ENCODE measurements at regions not wholly inside any gene's neighbourhood (a gene's known extent, or its start where the extent isn't known, plus 50 kb on each side); places are given as distances from the start of the nearest gene placed in this dataset.
A peak's percentile ranks its signal among the peaks of the same experiment; 100 is the strongest.

DNA sequence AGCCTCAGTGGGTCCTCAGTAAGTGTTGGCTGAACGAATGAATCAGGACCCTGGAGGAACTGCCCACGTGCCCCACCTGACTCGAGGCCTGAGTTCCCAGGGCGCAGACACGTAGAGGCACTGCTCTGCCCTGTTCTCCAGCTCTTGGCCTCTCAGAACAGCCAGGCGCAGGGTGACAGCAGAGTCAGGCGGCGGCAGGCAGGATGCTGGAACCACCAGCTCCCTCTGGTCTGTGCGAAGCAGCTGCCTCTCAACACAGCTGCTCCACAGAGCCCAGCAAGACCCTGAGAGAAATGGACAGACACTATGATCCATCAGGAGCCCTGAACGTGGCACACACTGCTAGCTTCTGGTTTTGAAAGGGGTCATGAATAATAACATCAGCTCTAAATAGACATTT, 53.1 kb upstream of the BCO1 start:
- no peak for DNase-seq

DNA sequence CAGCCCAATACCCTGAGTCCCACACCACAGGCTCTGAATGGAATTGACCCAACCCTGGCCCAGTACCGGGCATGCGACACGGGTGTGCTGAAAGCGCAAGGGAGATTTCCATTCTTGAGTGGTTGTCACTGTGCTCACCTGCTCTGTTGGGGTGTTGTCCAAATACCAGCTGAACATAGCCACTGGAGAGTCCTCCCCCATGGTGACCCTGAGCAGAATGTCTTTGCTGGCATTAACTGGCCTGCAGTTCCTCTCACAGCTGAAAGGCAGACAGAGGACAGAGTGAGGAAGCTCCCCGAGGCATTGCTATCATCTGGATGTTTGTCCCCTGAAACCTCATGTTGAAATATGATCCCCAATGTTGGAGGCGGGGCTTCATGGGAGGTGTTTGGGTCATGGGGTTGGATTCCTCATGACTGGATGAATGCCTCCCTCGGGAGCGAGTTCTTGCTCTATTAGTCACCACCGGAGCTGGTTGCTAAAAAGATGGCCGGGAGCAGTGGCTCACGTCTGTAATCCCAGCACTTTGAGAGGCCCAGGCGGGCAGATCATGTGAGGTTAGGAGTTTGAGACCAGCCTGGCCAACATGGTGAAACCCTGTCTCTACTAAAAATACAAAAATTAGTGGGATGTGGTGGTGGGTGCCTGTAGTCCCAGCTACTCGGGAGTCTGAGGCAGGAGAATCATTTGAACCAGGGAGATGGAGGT, 57.3 kb upstream of the BCO1 start:
- DNase-seq: peak; percentile 52

DNA sequence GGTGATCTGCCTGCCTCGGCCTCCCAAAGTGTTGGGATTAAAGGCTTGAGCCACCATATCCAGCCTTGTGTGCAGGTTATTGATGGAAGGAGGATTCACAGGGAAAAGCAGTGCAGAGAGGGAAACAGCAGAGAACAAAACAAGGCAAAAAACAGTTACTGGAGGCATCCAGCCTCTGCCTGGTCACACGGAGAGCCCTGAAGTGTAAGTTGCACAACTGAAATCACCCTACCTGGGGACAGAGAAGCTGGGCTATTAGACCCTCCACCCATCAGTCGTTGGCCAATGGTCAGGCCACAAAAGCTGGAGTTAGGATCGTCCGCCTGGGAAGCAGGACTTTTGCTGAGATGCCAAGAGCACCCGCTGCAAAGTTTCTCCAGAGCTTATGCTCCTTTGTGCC, 57.9 kb upstream of the BCO1 start:
- DNase-seq: no peak

DNA sequence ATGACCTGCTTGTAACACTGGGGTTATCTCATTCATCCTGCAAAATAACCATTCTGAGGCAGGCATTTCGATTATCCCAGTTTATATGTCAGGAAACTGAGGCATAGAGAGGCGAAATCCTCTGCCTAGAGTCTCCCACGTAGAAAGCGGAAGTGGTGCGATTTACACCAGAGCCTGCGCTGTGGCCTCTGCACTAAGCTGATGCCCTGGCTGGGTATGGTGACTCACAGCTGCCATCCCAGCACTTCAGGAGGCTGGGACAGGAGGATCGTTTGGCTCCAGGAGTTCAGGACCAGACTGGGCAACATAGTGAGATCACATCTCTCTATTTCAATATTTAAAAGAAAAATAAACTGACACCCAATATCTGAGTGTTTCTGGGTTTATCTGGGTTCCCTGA, 59.3 kb upstream of the BCO1 start:
- DNase-seq: no peak

DNA sequence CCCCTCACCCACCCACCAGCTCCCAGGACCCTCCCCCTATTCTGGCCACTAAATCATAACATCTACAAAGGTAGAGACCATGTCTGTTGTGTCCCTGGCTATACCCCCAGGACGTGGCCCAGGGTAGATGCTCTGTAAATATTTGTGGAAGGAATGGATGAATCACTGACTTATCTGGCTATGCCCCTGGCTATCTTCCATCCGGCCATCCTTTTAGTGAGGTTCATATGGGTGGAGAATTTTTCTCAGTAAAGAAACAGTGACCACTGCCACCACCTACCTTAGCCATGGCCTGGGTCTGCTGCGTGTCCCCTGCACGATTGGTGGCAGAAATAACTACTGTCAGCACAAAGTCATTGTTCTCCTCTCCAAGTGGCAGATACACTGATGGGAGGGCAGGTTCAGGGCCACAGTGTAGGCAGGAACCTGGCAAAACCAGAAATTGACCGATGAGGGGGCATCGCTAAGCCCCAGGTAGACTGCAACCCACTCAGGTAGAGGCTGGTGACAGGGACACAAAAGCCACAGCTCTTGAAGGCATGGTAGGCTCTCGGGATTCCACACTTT, 63.1 kb upstream of the BCO1 start:
- DNase-seq: no peak

DNA sequence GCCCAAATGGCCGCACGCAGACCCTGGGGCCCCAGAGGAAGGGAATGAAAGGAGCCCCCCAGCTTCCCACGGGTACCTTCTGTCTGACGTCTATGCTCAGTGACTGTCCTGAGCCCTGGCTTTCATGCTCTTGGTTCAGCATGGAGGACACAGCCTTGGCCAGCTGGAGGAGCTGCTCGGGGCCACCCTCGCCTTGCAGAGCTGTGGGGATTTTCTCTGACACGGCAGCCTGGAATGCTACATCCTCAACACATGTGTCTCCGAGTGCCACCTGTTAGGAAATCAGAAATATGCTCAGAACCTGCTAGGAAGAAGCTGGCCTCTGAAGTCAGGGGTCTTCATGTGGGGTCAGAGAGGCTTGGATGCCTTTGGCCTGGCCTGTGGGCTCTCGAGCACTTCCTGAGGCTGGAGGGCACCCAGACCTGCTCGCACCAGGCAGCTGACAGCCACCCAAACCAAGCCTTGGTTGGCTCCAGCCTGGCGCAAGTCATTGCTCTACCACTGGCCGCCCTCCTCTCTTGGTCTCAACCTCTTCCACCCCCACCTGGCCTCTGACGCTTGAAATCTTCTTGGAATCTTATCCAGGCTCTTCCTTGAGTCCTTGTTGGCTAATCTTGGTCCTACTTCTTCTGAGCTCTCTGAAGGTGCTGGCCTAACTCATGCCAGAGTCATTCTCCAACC, 63.7 kb upstream of the BCO1 start:
- no peak for DNase-seq

DNA sequence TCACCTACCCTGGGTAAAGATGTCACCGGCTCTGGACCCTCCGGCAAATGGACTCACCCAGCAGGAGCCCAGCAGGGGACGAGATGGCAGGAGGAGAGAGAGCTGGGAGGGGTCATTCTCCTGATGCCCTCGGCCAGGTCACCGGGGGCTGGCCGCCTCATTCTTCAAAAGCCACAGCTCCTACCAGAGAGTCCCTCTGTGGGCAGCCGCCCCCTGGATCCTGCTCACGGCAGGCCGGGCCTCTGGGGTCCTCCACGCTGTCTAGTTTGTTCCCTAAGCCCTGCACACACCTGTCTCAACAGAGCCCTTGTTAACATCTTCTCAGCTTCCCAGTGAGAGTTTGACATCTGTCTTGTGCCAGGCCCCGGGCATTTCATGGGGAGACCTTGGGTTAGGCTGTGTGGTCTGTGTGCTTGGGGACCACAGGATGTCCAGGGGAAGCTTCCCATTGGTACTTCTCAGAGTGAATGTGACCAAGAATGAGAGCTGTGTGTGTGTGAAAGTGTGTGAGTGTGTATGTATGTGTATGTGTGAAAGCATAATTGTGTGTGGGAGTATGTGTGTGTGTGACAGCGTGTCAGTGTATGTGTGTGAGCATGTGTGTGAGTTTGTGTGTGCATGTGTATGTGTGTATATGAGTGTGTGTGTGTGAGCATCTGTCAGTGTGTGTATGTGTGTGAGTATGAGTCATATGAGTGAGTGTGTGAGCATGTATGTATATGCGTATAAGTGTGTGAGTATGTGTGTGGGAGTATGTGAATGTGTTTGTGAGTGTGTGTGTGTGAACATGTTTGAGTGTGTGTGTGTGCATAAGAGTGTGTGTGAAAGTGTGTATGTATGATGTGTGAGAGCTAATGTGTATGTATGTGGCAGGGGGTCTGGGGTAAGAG, 65.5 kb upstream of the BCO1 start:
- DNase-seq: no peak

DNA sequence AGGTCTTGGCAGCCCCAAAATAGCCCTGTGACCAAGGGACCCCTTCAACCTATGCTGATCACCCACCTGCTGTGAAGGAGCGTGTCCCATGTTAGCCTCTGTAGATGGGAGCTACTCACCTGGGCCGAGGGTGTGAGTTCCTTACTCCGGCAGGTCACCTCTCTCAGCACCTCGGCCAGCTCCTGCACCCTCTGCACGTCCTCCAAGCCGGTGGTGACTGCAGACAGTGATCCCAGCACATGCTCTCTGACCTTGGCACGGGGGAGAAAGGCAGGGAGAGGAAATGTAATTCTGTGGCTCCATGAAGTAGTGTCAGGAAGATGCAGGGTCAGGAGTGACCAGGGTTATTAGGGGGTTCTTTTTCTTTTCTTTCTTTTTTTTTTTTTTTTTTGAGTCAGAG, 67.7 kb upstream of the BCO1 start:
- DNase-seq: no peak

DNA sequence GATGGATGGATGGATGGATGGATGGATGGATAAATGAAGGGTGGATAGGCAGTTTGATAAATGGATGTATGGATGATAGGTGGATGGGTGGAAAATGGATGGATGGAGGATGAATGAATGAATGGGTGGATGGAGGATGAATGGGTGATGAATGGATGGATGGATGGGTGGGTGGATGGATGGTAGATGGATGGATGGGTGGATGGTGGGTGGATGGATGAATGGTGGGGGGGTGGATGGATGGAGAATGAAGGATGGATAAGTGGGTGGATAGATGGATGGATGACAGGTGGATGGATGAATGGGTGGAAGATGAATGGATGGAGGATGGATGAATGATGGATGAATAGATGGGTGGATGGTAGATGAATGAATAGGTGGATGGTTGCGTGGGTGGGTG, 70.1 kb upstream of the BCO1 start:
- DNase-seq: no peak

DNA sequence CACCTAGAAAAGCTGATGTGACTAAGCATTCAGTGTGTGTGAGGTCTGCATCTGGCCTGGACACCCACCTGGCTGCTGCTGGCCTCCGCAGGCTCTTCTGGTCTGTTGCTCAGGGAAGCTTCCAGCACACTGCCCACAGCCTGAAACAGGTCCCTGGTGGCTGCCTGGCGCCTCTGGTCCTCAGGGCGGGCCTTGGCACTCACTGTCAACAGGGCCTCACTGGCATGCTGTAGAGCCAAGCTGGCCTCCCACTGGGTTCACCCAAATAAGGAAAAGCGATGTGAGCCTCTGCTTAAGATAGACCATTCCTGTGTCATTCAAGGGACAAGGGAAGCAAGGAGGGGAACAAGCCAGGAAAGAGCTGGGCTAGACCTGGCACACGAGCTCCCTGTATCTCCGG, 70.6 kb upstream of the BCO1 start:
- DNase-seq: no peak

DNA sequence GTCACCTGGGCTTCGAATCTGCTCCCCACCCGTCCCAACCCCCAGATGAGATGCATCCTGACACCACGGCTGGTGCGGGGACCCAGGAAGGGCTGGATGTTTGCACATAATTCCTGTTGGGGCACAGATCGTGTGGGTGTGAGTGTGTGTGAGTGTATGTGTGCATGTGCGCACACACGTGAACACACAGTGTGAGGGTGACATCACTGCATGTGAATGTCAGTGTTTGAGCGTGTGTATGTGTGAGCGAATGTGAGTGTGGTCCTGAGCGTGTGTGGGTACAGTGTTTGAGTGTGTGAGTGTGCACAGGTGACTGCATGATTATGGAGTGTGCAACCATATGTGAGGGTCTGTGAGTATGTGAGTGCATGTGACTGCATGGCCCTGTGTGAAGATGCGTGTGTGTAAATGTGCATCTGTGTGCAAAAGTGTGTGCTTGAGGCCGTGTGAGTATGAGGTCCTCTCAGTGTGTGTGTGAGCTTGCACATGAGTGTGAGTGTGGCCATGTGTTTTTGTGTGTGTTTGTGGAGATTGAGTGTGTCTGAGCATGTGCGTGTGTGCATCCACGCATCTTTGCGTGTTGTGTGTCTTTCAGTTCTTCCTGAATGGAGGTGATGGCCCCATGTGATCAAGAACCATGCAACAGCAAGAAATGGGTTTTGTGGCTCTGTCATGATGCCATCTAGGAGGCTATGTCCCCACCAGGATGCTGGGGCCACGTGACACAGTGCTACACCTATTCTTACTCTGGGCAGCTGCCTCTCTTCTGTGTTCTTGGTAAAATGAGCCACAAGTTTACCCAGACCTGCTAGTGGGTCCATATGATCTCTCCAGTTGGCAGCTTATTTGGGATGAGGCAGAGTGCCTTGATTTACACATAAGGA, 70.5 kb upstream of the GCSH start:
- no peak for DNase-seq

DNA sequence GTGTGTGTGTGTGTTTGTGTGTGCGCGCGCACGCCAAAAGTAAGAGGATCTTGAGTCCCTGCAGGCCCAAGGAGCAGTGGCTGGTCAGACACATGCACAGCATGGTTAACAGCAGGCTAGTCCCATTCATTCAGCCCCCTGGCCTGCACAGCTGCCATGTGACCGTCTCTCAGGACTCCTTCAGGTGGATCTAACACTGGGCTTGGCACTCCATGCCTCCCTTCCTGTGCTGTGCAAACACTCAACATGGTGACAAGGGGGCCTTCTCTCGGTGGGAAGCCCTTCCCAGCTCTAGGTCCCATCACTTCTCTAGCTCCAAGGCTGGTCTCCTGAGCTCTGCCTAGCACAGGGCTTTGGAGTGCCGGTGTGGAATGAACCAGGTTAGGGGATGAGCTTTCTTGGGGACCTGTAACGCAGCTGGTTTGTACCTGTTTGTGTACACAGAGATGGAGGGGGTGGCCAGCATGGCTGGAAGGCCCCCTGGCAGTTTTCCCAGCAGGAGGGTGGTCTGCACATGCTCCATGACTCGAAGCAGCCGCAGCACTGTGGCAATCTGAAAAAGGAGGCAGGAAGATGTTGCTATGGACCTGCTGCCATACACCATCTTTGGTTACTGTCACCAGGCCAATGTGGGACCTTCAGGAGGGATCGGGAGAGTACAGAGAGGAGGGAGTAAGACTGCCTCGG, 69.4 kb upstream of the GCSH start:
- no peak for DNase-seq

DNA sequence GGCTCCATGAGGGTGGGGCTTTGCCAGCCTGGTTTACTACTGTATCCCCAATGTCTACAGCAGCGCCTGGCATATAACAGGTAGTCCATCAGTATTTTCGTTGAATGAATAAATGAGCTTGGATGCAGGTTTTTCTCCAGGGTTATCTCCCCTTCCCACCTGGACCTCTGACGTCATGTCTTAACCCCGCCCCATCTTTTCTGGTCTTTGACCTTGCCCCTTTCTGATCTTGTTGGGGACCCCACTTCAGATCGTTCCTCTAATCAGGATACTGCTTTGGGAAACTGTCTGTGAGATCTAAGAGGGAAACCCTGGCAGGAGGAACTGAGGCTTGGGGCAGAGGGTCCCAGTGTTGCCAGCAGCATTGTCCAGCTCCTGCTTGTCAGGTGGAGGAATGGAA, 68.8 kb upstream of the GCSH start:
- DNase-seq: no peak

DNA sequence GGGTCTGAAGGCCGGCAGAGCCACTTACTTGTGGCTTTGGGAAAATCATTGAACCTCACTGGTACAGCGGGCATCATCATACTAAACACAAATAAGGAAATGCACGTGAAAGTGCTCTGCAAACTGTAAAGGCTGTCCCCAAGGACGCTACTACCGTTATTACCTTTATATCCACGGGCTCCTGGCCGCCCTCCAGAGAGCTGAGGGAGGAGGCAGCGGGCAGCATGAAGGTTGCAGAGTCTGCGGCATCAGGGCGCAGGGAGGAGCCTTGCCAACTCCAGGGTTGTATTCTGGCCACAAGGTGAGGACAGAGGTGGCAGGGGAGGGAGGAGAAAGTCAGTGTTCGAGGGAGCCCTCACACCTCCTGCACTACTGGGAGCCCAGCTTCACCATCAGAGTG, 68.3 kb upstream of the GCSH start:
- DNase-seq: no peak

DNA sequence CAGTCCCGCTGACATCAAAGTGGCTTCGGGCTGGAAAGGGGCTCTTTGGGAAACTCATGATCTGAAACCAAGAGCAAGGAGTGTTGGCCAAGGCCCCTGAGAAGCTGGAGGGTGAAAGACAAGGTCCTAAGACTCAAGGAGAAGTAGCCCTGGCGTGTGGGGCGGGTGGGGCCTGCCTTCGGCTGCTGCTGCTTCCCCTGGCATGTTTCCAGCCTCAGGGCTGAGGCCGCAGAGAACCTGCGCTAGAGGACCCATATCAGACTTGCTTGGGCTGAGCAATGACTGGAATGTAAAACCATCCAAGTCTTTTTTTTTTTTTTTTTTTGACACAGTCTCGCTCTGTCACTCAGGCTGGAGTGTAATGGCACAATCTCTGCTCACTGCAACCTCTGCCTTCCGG, 67.5 kb upstream of the GCSH start:
- DNase-seq: no peak

DNA sequence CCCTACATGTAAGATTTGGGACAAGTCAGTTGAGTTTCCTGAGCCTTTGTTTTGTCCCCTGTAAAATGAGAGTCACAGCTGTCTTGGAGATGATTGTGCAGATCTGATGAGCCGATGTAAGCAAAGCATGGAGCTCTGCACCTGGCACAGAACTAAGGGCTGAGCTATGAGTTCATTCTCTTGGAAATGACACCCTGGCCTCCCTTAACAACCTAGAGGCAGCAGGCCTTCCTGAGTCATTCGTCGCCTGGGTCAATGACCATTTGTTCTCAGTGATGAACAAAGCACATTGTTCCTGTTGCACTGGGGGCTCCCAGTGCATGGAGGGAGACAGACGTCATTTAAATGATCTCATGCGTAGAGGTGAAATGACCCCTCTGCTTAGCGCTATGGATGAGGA, 62.8 kb upstream of the GCSH start:
- no peak for DNase-seq

DNA sequence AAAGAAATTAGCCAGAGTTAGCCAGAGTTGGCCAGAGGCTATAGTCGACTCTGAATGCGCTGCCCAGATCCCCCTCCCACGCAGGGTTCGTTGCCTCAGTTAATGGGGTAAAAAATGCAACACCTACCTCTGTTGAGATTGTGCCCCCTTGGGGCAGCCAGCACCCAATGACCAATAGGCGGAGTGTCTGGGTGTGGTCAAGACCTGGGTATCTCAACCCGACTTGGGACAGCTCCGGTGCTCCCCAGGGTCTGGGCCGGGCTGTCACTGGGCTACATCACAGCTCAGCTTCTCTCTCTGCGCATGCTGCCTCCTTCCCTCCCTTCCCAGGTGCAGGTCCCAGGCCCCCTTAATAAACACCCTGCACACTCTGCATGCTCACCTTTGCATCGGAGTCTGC, 59.6 kb upstream of the GCSH start:
- DNase-seq: no peak

DNA sequence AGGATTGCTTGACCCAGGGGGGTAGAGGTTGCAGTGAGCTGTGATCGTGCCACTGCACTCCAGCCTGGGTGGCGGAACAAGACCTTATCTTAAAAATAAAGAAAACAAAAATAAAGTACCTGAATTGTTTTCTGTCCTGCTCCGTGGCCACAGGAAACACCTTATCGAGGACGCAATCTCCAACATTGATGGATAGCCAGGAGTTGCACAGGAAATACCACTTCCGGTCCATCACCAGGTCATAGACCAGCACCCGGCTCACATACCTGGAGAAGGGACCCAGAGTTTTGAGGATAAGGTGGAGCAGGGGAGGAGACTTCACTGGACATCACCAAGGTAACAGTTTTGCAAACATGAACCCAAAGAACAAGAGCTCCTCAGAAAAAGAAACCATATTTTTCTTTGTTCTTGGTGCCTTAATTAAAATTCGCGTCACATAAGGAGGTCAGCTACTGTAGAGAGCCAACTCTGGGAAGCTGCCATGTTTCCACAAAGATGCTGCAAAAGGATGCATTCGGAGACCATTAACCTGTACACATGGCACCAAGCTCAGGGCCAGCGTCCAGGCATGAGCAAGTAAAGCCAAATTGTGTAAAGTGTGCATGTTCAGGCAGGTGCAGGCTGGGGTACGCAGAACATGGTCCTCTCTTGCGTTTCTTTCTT, 55.6 kb upstream of the GCSH start:
- DNase-seq: no peak

DNA sequence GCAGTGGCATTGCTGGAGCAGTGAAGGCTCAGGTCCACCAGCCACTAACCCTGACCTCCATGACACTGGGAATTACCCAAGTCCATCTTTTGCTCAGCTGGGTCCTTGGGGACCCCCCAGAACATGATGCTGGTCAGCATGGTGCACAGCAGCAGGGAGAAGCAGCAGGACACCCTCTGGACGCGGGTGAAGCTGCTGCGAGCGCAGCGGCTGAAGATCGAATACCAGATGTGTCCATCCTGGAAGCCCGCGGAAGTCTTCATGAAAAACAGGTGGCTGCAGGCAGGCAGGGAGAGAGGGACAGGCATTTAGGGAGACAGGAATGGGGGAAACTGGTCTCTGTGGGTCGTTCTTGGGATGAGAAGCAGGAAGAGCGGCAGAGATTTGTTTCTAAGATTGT, 53.4 kb upstream of the GCSH start:
- DNase-seq: no peak

DNA sequence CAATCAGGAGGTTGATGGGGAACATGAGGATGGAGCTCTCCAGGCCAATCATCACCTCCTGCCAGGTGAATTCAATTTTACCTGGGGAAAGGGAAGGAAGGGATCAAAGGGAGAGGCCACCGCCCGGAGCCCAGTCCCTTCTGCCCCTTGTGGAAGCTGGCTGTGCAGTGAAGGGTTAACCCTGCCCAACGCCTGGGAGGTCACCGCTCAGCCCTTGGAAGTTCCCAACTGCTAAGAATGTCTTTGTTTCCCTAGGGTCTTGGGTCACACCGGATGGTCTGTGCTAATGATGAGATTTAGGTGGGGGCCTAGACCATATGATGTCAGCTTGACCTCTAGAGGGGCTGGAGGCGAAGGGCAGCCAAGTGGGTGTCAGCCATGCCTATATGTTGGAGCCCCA, 52.1 kb upstream of the GCSH start:
- DNase-seq: no peak
